ENCODE measurements at regions not wholly inside any gene's neighbourhood (a gene's known extent, or its start where the extent isn't known, plus 50 kb on each side); places are given as distances from the start of the nearest gene placed in this dataset. TPM values are rescaled to one million over a fixed set of nuclear protein-coding genes. Genes with fewer than 3 reads are reported as not detected.

GRCh38 chr1:209531549-209531948 is 52.0 kb upstream of the CAMK1G start:
- H3K9me3 ChIP-seq (ENCODE audit: low read length), result no peaks in the 10 kb centered on the region
- H3K79me2 ChIP-seq (ENCODE audit: insufficient read depth, low read depth, low read length), result no peaks in the 10 kb centered on the region
- BruUV-seq (replicated peaks), result no TSS peak
- no peak overlapping the region for H3K4me3 ChIP-seq (ENCODE audit: low read depth, low read length, poor library complexity, severe bottlenecking)
- DNase-seq (ENCODE audit: low spot score), result no peak
- H3K36me3 ChIP-seq (ENCODE audit: insufficient read depth, low read length), result no peaks in the 10 kb centered on the region
- H3K4me1 ChIP-seq (ENCODE audit: insufficient read depth, low read length, poor library complexity, severe bottlenecking), result no peaks in the 10 kb centered on the region
- H3K9me2 ChIP-seq (ENCODE audit: insufficient read depth, low read length), result no peaks in the 10 kb centered on the region
- no peak for TF ChIP-seq EZH2phosphoT487 (IDR thresholded peaks at IDR 0.05; ENCODE audit: borderline replicate concordance, low read depth, low read length)
- no peak for TF ChIP-seq CTCF (conservative IDR thresholded peaks at IDR 0.05; ENCODE audit: low read length)
- no peak overlapping the region for H3K27ac ChIP-seq (ENCODE audit: low read depth, low read length, poor library complexity, severe bottlenecking)
- ChIA-PET CTCF (ENCODE audit: unreplicated experiment) (no interaction called here), POLR2A (interaction anchor here (0.6 kb wide), 1 partner anchor 173 kb away, joined by 6 read pairs; the partner anchor contains the start of gene HSD11B1)
- H2AFZ ChIP-seq (ENCODE audit: low read length), result no peak overlapping the region
- H4K20me1 ChIP-seq (ENCODE audit: insufficient read depth, low read length), result no peaks in the 10 kb centered on the region
- intact Hi-C loops (cut with micrococcal nuclease; ENCODE audit: unreplicated experiment), result no loop called here
- H3K4me2 ChIP-seq (ENCODE audit: low read length), result no peak overlapping the region

Small RNA genes lying in the stretch of these regions (microRNA-seq; reads per million reads assigned to microRNA genes)
- gene MIR205 (ENCODE audit: borderline replicate concordance), result not detected

Small RNA genes lying in the stretch of these regions (small RNA-seq; reads per million reads assigned to genes)
- not detected for gene AC104465.1
